HFFc6 (cell line): ENCODE measurements at regions not wholly inside any gene's neighbourhood (a gene's known extent, or its start where the extent isn't known, plus 50 kb on each side); places are given as distances from the start of the nearest gene placed in this dataset.

ENCODE experiments used
- DNase-seq: peaks from one replicate; pipeline ENCODE4 v3.0.0-alpha.2; 2018
- H3K27ac Mint-ChIP-seq: 2 replicates; pipeline ENCODE4 v1.8.0; 2020; ENCODE audit warnings: mild to moderate bottlenecking, mixed read lengths
- H3K27me3 Mint-ChIP-seq: 2 replicates; pipeline ENCODE4 v1.8.0; 2021; ENCODE audit warnings: mild to moderate bottlenecking, moderate library complexity, mixed read lengths; ENCODE audit not compliant: insufficient read depth
- H3K36me3 Mint-ChIP-seq: 2 replicates; pipeline ENCODE4 v1.8.0; 2021; ENCODE audit warnings: low read depth, mixed read lengths
- H3K4me1 Mint-ChIP-seq: 2 replicates; pipeline ENCODE4 v1.8.0; 2020; ENCODE audit warnings: low read depth, mixed read lengths
- H3K4me3 Mint-ChIP-seq: 2 replicates; pipeline ENCODE4 v1.8.0; 2020; ENCODE audit warnings: mild to moderate bottlenecking, moderate library complexity, mixed read lengths
- H3K9me3 Mint-ChIP-seq: 2 replicates; pipeline ENCODE4 v1.8.0; 2020; ENCODE audit warnings: mild to moderate bottlenecking, mixed read lengths
- TF ChIP-seq, protein P1 (sequence below): fragments of 200-600 bp; sonication (generic); IDR thresholded peaks from 2 replicates; pipeline ENCODE4 v1.5.0; 2021; ENCODE audit warnings: antibody characterized with exemption, mild to moderate bottlenecking

DNA sequence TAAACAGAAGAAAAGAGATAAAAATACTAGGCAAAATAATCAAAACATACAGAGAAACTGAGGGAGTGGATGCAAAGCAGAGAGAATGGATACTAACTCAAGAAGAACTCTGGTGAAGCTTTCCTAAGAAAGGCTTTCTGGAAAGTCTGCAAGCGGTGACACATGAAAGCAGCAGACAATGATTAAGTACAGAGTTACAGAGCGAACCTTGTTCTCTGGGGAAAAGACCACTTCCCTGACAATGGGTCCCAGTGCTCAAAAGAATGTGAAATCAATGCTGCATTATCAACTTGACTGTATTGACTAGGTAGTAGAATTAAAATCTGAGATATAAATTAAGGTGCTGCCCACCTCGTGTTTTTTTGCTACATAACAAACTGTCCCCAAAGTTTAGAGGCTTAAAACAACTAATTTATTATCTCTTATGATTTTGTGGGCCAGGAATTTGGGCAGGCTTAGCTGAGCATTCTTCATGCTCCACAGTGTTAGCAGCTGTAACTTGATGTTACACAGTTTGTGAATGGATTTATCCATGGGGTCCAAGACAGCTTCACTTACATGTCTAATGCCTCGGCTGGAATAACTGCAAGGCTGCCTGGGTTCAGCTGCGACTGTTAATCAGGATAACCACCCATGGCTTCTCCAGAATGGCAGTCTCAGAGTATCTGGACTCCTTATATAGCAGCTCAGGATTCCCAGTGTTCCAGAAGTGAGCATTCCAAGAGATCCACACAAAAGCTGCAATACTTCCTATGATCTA is 106.9 kb upstream of the INPP4B start:
- H3K4me1 Mint-ChIP-seq = no peaks in the 10 kb centered on the region
- H3K4me3 Mint-ChIP-seq = no peak overlapping the region
- H3K9me3 Mint-ChIP-seq = peaks cover 10% of the 10 kb centered on the region; the same call in 1 of the 2 replicates
- H3K27ac Mint-ChIP-seq = no peak overlapping the region
- no peaks in the 10 kb centered on the region; the same call in 1 of the 2 replicates for H3K36me3 Mint-ChIP-seq
- TF ChIP-seq, protein P1, sequence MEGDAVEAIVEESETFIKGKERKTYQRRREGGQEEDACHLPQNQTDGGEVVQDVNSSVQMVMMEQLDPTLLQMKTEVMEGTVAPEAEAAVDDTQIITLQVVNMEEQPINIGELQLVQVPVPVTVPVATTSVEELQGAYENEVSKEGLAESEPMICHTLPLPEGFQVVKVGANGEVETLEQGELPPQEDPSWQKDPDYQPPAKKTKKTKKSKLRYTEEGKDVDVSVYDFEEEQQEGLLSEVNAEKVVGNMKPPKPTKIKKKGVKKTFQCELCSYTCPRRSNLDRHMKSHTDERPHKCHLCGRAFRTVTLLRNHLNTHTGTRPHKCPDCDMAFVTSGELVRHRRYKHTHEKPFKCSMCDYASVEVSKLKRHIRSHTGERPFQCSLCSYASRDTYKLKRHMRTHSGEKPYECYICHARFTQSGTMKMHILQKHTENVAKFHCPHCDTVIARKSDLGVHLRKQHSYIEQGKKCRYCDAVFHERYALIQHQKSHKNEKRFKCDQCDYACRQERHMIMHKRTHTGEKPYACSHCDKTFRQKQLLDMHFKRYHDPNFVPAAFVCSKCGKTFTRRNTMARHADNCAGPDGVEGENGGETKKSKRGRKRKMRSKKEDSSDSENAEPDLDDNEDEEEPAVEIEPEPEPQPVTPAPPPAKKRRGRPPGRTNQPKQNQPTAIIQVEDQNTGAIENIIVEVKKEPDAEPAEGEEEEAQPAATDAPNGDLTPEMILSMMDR = no peak
- no peaks in the 10 kb centered on the region; the same call in none of the 2 replicates for H3K27me3 Mint-ChIP-seq
- no peak for DNase-seq

DNA sequence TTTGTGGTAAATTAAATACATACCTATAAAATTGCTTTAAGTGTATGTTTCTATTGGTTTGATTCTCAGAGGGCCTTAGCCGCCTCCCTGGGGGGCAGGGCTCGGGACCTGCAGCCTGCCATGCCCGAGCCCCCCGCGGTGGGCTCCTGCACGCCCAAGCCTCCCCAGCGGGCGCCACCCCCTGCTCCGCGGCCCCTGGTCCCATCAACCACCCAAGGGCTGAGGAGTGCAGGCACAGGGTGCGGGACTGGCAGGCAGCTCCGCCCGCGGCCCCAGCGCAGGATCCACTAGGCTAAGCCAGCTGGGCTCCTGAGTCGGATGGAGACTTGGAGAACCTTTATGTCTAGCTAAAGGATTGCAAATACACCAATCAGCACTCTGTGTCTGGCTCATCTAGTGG is 108.3 kb upstream of the INPP4B start:
- Mint-ChIP-seq H3K27me3 (peaks cover 4% of the 10 kb centered on the region), H3K4me1 (no peaks in the 10 kb centered on the region), H3K36me3 (no peaks in the 10 kb centered on the region; the same call in 1 of the 2 replicates), H3K4me3 (no peak overlapping the region), H3K27ac (no peak overlapping the region), H3K9me3 (peaks cover 10% of the 10 kb centered on the region; the same call in 1 of the 2 replicates)
- TF ChIP-seq, protein P1 = no peak
- DNase-seq = no peak

DNA sequence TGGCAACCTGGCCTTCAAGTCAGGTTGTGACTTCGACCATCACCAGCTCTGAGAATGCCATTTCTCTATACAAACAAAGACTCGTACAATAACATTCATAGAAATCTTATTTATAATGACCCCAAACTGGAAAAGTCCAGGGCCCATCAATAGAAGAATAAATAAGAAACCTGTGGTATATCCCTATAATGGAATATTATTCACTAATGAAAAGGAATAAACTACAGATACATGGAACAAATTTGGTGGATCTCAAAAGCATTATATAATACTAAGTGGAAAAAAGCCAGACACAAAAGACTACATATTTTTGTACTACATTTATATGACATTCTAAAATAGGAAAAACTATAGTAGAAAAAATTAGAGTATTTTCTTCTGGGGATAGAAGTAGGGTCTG is 109.4 kb upstream of the INPP4B start:
- no peaks in the 10 kb centered on the region; the same call in 1 of the 2 replicates for H3K36me3 Mint-ChIP-seq
- H3K9me3 Mint-ChIP-seq = peaks cover 10% of the 10 kb centered on the region; the same call in 1 of the 2 replicates
- H3K27ac Mint-ChIP-seq = no peak overlapping the region
- no peak for DNase-seq
- H3K4me1 Mint-ChIP-seq = no peaks in the 10 kb centered on the region
- TF ChIP-seq, protein P1 = no peak
- H3K4me3 Mint-ChIP-seq = no peak overlapping the region
- H3K27me3 Mint-ChIP-seq = peaks cover 4% of the 10 kb centered on the region

DNA sequence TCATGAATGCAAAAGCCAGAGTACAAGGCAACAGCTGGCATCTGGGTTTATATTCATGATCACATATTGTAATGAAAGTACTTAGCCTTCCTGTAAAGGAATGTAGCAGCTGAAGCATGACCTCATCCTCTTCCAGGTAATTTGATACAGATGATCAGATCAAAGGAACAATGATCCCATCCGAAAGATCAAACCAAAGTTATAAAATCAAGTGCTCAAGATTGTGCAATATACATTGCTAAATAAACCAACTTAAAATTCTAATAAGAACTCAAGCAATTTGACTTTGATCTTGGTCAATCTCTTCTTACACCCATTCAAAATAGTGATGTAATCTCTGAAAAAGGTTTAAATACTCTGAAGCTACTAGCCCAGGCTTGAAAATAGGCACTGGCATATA is 113.1 kb upstream of the INPP4B start:
- Mint-ChIP-seq H3K36me3 (no peaks in the 10 kb centered on the region; the same call in 1 of the 2 replicates), H3K27ac (no peak overlapping the region), H3K4me1 (no peaks in the 10 kb centered on the region), H3K9me3 (peaks cover 10% of the 10 kb centered on the region; the same call in 1 of the 2 replicates), H3K4me3 (no peak overlapping the region), H3K27me3 (peaks cover 10% of the 10 kb centered on the region)
- TF ChIP-seq, protein P1 = no peak
- DNase-seq = no peak

DNA sequence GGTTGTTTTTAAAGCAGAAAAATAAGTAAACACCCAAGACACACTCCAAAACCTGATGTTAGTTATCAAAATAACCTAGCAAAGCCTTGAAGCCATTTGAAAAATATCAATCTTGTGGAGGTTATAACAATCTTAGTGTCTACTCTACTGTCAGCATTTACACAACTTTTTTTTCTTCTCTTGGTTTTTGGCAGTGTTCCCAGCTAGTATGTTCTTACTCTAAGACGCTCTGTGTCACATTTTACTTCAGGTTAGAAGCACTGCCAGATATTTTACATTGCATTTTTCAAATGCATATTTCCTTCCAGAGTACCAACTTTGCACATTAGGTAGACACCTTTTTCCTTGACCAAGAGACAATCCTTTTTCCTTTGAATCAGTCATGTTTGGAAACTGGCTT is 114.0 kb upstream of the INPP4B start:
- Mint-ChIP-seq H3K36me3 (no peaks in the 10 kb centered on the region; the same call in 1 of the 2 replicates), H3K27me3 (peaks cover 13% of the 10 kb centered on the region), H3K4me1 (no peaks in the 10 kb centered on the region), H3K4me3 (no peak overlapping the region), H3K9me3 (peaks cover 5% of the 10 kb centered on the region; the same call in 1 of the 2 replicates), H3K27ac (no peak overlapping the region)
- TF ChIP-seq, protein P1 = no peak
- DNase-seq = no peak
